Left ventricle myocardium superior (tissue), 1 donor: ENCODE measurements at regions not wholly inside any gene's neighbourhood (a gene's known extent, or its start where the extent isn't known, plus 50 kb on each side); places are given as distances from the start of the nearest gene placed in this dataset.
"Not testable (repeated sequence)": the region's sequence is repeated elsewhere in the genome, so short reads cannot be mapped to it uniquely, and the experiment has no call there.

Experiments used
- ATAC-seq: fragments of 200-7000 bp; cut with Tn5 transposase; one replicate; pipeline ENCODE4 v1.9.1; 2020; ENCODE audit warnings: mild to moderate bottlenecking, moderate library complexity
- DNase-seq: peaks from one replicate; pipeline ENCODE4 v3.0.0-alpha.2; 2020
- intact Hi-C: fragments of 100-400 bp; cut with micrococcal nuclease; formaldehyde crosslinking; loops from one replicate; pipeline ENCODE4 v1.11.0; 2022
- donor health status: DM: no; HTN: yes; CAD: no; lungs with severe emphysema.

DNA sequence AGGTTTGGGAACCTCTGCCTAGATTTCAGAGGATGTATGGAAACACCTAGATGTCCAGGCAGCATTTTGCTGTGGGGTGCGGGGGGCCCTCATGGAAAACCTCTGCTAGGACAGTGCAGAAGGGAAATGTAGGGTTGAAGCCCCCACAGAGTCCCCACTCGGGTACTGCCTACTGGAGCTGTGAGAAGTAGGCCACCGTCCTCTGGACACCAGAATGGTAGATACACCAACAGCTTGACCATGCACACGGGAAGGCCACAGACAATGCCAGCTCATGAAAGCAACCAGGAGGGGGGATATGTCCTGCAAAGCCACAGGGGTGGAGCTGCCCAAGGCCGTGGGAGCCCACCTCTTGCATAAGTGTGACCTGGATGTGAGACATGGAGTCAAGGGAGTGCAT, 1336.5 kb downstream of the SPATA31A7 start:
- ATAC-seq, intact Hi-C loops, DNase-seq: not testable (repeated sequence)

GRCh38 chr9:62532162-62532776, 1342.4 kb downstream of the SPATA31A7 start:
- ATAC-seq, intact Hi-C loops: not testable (repeated sequence)
- peak; percentile 7 for DNase-seq

DNA sequence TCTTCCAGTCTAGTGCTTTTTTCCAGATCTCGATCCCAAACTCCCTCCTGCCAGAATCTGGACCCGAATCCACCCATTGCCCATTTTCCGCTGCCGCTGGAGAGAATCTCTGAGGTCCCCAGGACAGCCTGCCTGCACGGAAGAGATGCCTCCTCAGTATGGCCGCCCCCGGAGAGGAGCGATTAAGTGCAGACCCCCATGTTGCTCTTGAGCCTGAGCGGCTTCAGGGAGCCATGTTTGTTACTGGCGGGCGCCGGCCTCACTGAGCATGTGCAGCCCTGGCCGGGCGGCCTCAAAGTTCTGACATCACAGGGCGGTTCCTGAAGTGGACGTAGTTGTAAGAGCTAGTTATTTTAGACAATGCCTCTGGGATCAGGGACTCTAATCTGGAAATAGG, 1342.9 kb downstream of the SPATA31A7 start:
- ATAC-seq, intact Hi-C loops: not testable (repeated sequence)
- DNase-seq: peak; percentile 55

DNA sequence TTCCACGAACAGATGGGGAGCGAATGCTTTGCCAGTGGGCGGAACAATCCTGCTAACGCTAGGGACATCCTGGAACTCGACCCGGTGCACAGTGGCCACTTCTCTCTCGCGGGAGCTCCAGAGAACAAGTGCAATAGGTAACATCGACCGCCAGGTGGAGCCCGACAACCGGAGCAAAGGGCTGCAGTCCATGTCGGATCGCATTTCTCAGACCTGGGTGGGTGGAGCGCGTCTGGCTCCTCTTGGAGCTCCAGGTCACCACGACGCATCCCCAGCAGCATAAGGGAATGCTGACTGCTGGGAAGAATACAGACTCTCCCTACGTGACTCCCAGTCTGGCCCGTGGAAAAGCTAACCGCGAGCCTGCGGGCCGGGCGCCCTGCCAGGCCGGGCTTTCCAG, 1360.7 kb downstream of the SPATA31A7 start:
- intact Hi-C loops: not testable (repeated sequence)
- ATAC-seq (peak; percentile 58), DNase-seq (peak; percentile 4)

DNA sequence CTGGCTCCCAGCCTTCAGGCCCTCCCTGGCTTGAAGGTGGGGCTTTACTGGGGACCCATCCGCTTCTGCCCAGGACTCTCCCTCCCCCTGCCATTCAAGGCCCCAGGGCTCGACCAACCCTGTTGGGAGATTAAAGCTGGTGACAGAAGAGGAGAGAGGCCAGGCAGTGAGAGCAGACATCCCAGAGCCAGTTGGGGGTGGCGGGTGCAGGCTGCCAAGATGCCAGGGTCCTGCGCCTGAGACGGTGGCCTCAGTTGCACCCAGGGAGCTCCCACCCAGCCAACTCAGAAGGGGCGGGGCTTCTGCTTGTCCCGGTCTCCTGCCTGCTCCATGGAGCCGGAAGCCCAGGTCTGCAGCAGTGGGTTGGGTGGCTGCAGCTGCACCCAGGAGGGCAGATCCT, 1370.8 kb downstream of the SPATA31A7 start:
- intact Hi-C loops, ATAC-seq, DNase-seq: not testable (repeated sequence)

DNA sequence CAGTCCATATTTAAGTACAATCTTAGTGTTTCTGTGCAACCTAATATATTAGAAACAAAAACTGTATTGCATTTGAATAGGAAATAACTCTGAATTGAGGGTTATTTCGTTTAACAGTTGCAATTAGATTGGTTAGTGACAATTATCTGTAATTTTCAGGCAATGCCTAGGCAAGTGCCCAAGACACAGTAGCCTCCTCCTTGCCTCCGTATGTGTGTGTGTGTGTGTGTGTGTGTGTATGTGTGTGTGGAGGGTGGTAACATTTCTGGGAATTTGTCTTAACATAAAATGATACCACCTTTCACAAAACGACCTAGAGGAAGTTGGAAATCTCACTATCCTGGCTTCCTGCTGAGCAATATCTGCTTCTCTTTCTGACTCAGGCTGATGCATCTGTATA, 1375.3 kb downstream of the SPATA31A7 start:
- ATAC-seq, intact Hi-C loops, DNase-seq: not testable (repeated sequence)

- ATAC-seq, DNase-seq, intact Hi-C loops: not testable (repeated sequence)
Measured at GRCh38 chr9:62566430-62566829, 1376.6 kb downstream of the SPATA31A7 start.

GRCh38 chr9:62597128-62597527, 1407.3 kb downstream of the SPATA31A7 start:
- ATAC-seq, intact Hi-C loops, DNase-seq: not testable (repeated sequence)
